Retinal pigment epithelial cell (primary cell): ENCODE measurements at regions not wholly inside any gene's neighbourhood (a gene's known extent, or its start where the extent isn't known, plus 50 kb on each side); places are given as distances from the start of the nearest gene placed in this dataset.
"Not testable (repeated sequence)": the region's sequence is repeated elsewhere in the genome, so short reads cannot be mapped to it uniquely, and the experiment has no call there.

Source experiments
- DNase-seq: peaks from one replicate; pipeline ENCODE4 v3.0.0-alpha.2; 2010; ENCODE audit warnings: low read depth
- H3K4me3 ChIP-seq: 2 replicates; pipeline ENCODE4 v1.5.1; 2011; ENCODE audit warnings: mild to moderate bottlenecking, low read length, control low read depth, moderate library complexity
- TF ChIP-seq, protein P1 (sequence below): conservative IDR thresholded peaks from 2 replicates; pipeline ENCODE4 v1.5.1; 2011; ENCODE audit warnings: low read depth, low read length, control low read depth, inconsistent platforms

DNA sequence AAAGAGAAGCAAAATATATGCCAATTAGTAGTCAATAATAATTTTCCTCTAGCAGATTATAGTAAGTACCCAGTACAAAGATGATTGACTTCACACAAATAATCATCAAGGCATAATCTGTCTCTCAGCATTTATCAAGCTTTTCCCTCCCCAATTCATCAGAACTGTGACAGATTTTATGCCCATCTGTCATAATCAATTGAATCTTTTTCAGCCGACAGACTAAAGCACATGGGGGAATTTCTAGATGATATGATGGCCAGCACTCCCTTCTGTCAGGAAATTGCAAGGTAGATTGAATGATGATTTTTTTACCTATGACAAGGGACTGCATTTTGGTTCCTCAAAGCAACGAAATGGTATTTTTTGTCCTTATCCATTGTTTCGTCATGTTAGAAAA lies 227.1 kb upstream of the CYLC2 start:
- no peak overlapping the region for H3K4me3 ChIP-seq
- TF ChIP-seq, protein P1, sequence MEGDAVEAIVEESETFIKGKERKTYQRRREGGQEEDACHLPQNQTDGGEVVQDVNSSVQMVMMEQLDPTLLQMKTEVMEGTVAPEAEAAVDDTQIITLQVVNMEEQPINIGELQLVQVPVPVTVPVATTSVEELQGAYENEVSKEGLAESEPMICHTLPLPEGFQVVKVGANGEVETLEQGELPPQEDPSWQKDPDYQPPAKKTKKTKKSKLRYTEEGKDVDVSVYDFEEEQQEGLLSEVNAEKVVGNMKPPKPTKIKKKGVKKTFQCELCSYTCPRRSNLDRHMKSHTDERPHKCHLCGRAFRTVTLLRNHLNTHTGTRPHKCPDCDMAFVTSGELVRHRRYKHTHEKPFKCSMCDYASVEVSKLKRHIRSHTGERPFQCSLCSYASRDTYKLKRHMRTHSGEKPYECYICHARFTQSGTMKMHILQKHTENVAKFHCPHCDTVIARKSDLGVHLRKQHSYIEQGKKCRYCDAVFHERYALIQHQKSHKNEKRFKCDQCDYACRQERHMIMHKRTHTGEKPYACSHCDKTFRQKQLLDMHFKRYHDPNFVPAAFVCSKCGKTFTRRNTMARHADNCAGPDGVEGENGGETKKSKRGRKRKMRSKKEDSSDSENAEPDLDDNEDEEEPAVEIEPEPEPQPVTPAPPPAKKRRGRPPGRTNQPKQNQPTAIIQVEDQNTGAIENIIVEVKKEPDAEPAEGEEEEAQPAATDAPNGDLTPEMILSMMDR = no peak
- no peak for DNase-seq

GRCh38 chr9:102767076-102767475 lies 228.1 kb upstream of the CYLC2 start:
- TF ChIP-seq, protein P1 = no peak
- H3K4me3 ChIP-seq = no peak overlapping the region
- no peak for DNase-seq

GRCh38 chr9:102740578-102740977 lies 254.6 kb upstream of the CYLC2 start:
- no peak overlapping the region for H3K4me3 ChIP-seq
- DNase-seq = no peak
- TF ChIP-seq, protein P1 = no peak

GRCh38 chr9:102728946-102729345 lies 266.2 kb upstream of the CYLC2 start:
- H3K4me3 ChIP-seq = no peak overlapping the region
- TF ChIP-seq, protein P1 = no peak
- no peak for DNase-seq

GRCh38 chr9:102714184-102714583 lies 280.9 kb upstream of the CYLC2 start:
- TF ChIP-seq, protein P1 = no peak
- no peak for DNase-seq
- H3K4me3 ChIP-seq = no peak overlapping the region

DNA sequence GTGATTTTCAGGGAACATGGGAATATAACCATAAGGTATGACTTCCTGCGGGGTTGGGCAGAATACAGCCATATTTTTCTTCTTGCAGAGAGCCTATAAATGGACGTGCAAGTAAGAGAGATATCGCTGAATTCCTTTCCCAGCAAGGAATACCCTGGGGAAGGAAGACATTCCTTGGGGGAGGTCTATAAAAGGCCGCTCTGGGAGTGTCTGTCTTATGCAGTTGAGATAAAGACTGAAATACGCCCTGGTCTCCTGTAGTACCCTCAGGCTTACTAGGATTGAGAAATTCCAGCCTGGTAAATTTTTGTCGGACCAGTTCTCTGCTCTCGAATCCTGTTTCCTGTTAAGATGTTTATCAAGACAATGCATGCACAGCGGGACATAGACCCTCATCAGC lies 282.2 kb upstream of the CYLC2 start:
- H3K4me3 ChIP-seq, DNase-seq: not testable (repeated sequence)

- DNase-seq = no peak
- H3K4me3 ChIP-seq = no peak overlapping the region
- TF ChIP-seq, protein P1 = no peak
Measured at GRCh38 chr9:102700936-102701335, 294.2 kb upstream of the CYLC2 start.

DNA sequence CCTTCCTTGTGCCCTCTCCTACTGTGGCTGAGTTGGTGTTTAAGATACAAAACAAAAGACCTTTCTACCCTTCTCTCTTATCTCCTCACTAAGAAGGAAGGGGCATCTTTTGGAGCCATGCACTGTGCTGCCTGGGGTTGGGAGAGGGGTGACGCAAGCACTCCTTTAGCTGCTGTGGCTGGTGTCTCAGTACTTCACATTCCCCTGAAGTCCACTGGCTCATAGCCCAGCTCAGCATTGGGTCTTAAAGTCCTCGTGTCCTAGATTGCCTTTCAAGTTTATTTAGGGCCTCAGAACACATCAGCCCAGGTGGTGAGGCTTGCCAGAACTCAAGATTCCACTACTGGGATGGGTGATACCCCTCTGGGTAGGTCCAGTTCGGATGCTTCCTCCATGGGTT lies 325.9 kb upstream of the CYLC2 start:
- TF ChIP-seq, protein P1 = no peak
- DNase-seq = no peak
- H3K4me3 ChIP-seq = no peak overlapping the region
